ENCODE measurements at regions not wholly inside any gene's neighbourhood (a gene's known extent, or its start where the extent isn't known, plus 50 kb on each side); places are given as distances from the start of the nearest gene placed in this dataset.

- Mint-ChIP-seq H3K27me3 (peaks cover 7 to 10% of the 10 kb centered on the region in 2 donors), H3K4me3 (no peak overlapping the region), H3K27ac (no peak overlapping the region), H3K4me1 (peaks cover 0 to 3% of the 10 kb centered on the region in 2 donors), H3K36me3 (peaks cover 1 to 9% of the 10 kb centered on the region in 2 donors), H3K9me3 (peaks cover 11% of the 10 kb centered on the region in 2 donors)
- ATAC-seq (replicated peaks) (no peak), DNase-seq (no peak)
Observed at GRCh38 chr4:113849771-113850170, 88.2 kb upstream of the CAMK2D start.

DNA sequence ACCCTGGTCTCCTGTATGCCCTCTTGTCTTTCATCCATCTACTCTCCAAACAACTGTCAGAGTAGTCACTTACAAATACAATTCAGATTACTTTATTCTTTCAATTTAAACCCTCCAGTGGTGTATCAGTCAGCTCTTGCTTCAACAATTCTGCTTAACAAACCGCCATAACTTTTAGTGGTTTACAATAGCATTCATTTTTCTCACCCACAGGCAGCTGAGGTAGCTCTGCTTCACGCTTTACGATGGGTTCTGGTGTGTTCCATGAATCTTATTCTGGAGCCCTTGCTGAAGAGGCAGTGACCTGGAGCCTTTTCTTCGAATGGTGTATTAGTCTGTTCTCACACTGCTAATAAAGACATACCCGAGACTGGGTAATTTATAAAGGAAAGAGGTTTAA lies 86.2 kb upstream of the CAMK2D start:
- ATAC-seq (replicated peaks), result no peak

DNA sequence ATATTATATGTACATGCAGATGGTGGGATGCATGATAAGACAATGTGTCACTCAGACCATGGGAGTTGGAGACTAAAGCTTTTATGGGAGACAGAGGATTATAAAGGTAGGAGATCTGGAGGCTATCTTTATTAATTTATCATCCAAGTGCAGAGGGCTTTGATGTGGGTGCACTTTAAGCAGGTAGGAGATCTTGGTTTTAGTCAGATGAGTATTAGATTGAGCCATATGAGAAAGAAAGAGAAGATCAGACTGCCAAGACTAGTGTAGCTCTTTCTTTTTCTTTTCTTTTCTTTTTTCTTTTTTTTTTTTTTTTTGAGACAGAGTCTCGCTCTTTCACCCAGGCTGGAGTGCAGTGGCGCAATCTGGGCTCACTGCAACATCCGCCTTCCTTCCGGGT lies 84.9 kb upstream of the CAMK2D start:
- DNase-seq, result no peak
- Mint-ChIP-seq H3K36me3 (peaks cover 0 to 3% of the 10 kb centered on the region in 2 donors), H3K27ac (no peak overlapping the region), H3K4me1 (peaks cover 0 to 8% of the 10 kb centered on the region in 2 donors), H3K9me3 (peaks cover 4 to 6% of the 10 kb centered on the region in 2 donors), H3K4me3 (no peak overlapping the region), H3K27me3 (peaks cover 4 to 7% of the 10 kb centered on the region in 2 donors)
- ATAC-seq (replicated peaks), result no peak

More for the DNA sequence above, 86.2 kb upstream of the CAMK2D start:
- no peak overlapping the region for H3K4me3 Mint-ChIP-seq
- no peak for DNase-seq
- no peak overlapping the region for H3K27ac Mint-ChIP-seq
- H3K27me3 Mint-ChIP-seq, result peaks cover 4 to 7% of the 10 kb centered on the region in 2 donors
- H3K36me3 Mint-ChIP-seq, result peaks cover 0 to 3% of the 10 kb centered on the region in 2 donors
- H3K4me1 Mint-ChIP-seq, result peaks cover 0 to 8% of the 10 kb centered on the region in 2 donors
- H3K9me3 Mint-ChIP-seq, result peaks cover 6% of the 10 kb centered on the region in 2 donors

GRCh38 chr4:113845138-113845537 lies 83.6 kb upstream of the CAMK2D start:
- ATAC-seq (replicated peaks), result peak in 1 of 2 donors; percentile 38
- no peak for DNase-seq
- Mint-ChIP-seq H3K27me3 (peaks cover 0 to 7% of the 10 kb centered on the region in 2 donors), H3K4me1 (peaks cover 0 to 8% of the 10 kb centered on the region in 2 donors), H3K27ac (no peak overlapping the region), H3K36me3 (peaks cover 0 to 3% of the 10 kb centered on the region in 2 donors), H3K4me3 (no peak overlapping the region), H3K9me3 (peaks cover 2 to 6% of the 10 kb centered on the region in 2 donors)

DNA sequence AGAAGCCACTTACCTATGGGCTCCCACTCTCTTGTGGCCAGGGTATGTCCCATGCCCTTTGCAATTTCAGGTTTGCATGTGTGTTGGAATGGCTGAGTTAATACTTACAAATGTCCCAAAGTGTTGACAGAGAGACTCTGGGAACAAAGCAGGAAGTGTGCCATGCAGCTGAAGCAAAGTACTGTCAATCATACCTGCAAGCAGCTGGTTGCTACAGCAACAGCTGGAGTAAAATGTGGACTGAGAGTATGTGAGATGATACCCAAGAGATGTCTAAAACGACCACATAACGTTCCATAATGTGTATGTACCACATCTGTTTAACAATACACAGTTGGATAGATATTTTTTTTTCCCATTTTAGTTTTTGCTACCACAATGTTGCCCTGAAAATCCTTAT lies 82.8 kb upstream of the CAMK2D start:
- DNase-seq (no peak), ATAC-seq (replicated peaks) (no peak)
- Mint-ChIP-seq H3K4me1 (peaks cover 0 to 8% of the 10 kb centered on the region in 2 donors), H3K36me3 (peaks cover 0 to 3% of the 10 kb centered on the region in 2 donors), H3K9me3 (peaks cover 2 to 6% of the 10 kb centered on the region in 2 donors), H3K4me3 (no peak overlapping the region), H3K27ac (no peak overlapping the region), H3K27me3 (no peaks in the 10 kb centered on the region)

GRCh38 chr4:113840861-113841260 lies 79.3 kb upstream of the CAMK2D start:
- H3K27me3 Mint-ChIP-seq, result no peaks in the 10 kb centered on the region
- no peak overlapping the region for H3K27ac Mint-ChIP-seq
- no peak overlapping the region for H3K4me3 Mint-ChIP-seq
- peaks cover 11 to 12% of the 10 kb centered on the region in 2 donors for H3K4me1 Mint-ChIP-seq
- H3K36me3 Mint-ChIP-seq, result no peaks in the 10 kb centered on the region
- no peak for ATAC-seq (replicated peaks)
- DNase-seq, result no peak
- no peaks in the 10 kb centered on the region for H3K9me3 Mint-ChIP-seq

- no peak for DNase-seq
- Mint-ChIP-seq H3K27ac (no peak overlapping the region), H3K4me1 (peaks cover 4 to 20% of the 10 kb centered on the region in 2 donors), H3K4me3 (no peak overlapping the region), H3K27me3 (no peaks in the 10 kb centered on the region), H3K36me3 (peaks cover 0 to 2% of the 10 kb centered on the region in 2 donors), H3K9me3 (no peaks in the 10 kb centered on the region)
- ATAC-seq (replicated peaks), result no peak
Observed at GRCh38 chr4:113838460-113838859, 76.9 kb upstream of the CAMK2D start.

DNA sequence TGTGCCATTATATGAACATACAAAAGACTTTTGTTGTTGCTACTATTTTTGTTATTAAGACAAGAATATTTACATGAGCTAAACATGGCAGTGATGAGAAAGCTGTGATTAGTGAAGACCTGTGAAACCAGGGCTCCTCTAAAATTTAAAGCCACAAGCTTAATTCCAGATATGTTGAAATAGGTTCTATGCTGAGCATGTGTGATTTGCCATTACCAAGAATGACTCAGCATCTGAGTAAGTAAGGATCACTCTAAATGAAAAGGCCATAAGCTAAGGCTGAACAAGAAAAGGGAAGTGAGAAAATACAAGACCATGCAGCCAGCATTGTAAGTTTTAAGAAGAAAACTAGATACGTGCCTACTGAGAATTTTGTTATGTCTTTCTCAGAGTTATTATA lies 75.9 kb upstream of the CAMK2D start:
- DNase-seq, result no peak
- Mint-ChIP-seq H3K27ac (peak overlapping the region; percentile 63), H3K9me3 (no peaks in the 10 kb centered on the region), H3K4me1 (peaks cover 7 to 31% of the 10 kb centered on the region in 2 donors), H3K4me3 (peak overlapping the region in 1 of 2 donors; percentile 14), H3K27me3 (no peaks in the 10 kb centered on the region), H3K36me3 (peaks cover 0 to 2% of the 10 kb centered on the region in 2 donors)
- ATAC-seq (replicated peaks), result peak; percentile 98 to 100

GRCh38 chr4:113835005-113835404 lies 73.5 kb upstream of the CAMK2D start:
- Mint-ChIP-seq H3K4me3 (no peak overlapping the region), H3K4me1 (peaks cover 9 to 38% of the 10 kb centered on the region in 2 donors), H3K27me3 (no peaks in the 10 kb centered on the region), H3K9me3 (no peaks in the 10 kb centered on the region), H3K36me3 (peaks cover 0 to 2% of the 10 kb centered on the region in 2 donors), H3K27ac (no peak overlapping the region)
- no peak for ATAC-seq (replicated peaks)
- no peak for DNase-seq

DNA sequence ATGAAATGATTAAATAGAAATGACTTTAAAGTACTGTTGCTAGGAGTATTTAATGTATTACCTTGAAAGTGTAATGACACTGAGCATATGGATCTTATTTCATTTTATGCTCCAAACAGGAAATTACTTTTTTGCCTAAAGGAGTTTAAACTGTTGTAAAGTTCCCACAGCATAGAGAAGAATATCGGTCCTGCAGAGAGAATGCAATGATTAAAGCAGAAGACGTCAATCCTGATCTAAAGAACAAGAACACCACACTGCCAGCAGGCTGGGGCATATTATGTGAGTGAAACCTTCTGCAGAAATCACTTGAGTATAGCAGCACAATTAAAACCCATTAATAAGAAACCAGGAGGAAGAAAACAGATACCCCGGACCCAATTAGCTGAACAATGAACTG lies 72.8 kb upstream of the CAMK2D start:
- ATAC-seq (replicated peaks), result no peak

DNA sequence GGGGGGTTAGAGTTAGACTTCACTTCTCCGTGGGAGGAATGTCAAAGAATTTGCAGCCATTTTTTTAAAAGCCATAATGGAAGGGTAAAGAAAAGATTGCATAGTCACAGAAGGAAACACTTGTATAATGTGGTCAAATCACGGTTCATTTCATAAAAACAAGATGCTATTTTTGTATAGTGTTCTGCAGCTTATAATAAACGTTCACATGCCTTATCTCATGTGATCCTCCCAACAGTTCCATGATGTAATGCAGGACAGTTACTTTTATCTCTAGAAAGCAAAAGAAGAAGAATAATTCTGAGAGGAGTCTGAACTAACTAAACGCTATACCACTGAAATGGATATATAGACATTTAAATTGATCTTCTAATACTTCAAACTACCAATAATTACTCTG lies 71.3 kb upstream of the CAMK2D start:
- Mint-ChIP-seq H3K4me3 (no peak overlapping the region), H3K27ac (no peak overlapping the region), H3K4me1 (peaks cover 8 to 35% of the 10 kb centered on the region in 2 donors), H3K36me3 (peaks cover 0 to 2% of the 10 kb centered on the region in 2 donors), H3K27me3 (peaks cover 0 to 4% of the 10 kb centered on the region in 2 donors), H3K9me3 (no peaks in the 10 kb centered on the region)
- ATAC-seq (replicated peaks), result no peak
- DNase-seq, result no peak

More for the DNA sequence above, 72.8 kb upstream of the CAMK2D start:
- Mint-ChIP-seq H3K4me3 (no peak overlapping the region), H3K9me3 (no peaks in the 10 kb centered on the region), H3K36me3 (peaks cover 0 to 2% of the 10 kb centered on the region in 2 donors), H3K4me1 (peaks cover 9 to 38% of the 10 kb centered on the region in 2 donors), H3K27me3 (peaks cover 0 to 3% of the 10 kb centered on the region in 2 donors), H3K27ac (no peak overlapping the region)
- DNase-seq, result no peak

- ATAC-seq (replicated peaks) (no peak), DNase-seq (no peak)
- Mint-ChIP-seq H3K4me3 (no peak overlapping the region), H3K27ac (no peak overlapping the region), H3K4me1 (peaks cover 5 to 25% of the 10 kb centered on the region in 2 donors), H3K27me3 (peaks cover 0 to 10% of the 10 kb centered on the region in 2 donors), H3K9me3 (no peaks in the 10 kb centered on the region), H3K36me3 (peaks cover 0 to 4% of the 10 kb centered on the region in 2 donors)
Observed at GRCh38 chr4:113831457-113831856, 69.9 kb upstream of the CAMK2D start.

DNA sequence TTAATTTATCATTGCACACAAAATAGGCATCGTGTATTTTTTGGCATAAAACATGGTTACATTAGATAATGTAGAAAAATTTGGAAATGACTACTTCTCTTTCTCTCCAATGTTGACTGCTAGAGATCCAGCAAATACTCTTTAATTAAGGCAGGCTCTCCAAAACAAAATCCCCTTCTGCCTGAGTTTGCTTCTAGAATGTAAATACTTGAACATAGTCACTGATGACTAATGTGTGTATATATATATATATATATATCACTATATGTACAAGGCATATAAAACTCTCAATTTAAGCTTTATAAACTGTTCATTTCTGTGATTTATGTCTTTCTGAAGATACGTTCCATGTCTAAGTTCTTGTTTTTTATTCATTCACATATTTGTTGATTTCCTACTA lies 67.2 kb upstream of the CAMK2D start:
- no peak for ATAC-seq (replicated peaks)
- Mint-ChIP-seq H3K27ac (no peak overlapping the region), H3K27me3 (peaks cover 0 to 10% of the 10 kb centered on the region in 2 donors), H3K4me1 (peaks cover 24 to 45% of the 10 kb centered on the region in 2 donors), H3K36me3 (peaks cover 0 to 2% of the 10 kb centered on the region in 2 donors), H3K4me3 (no peak overlapping the region), H3K9me3 (no peaks in the 10 kb centered on the region)
- no peak for DNase-seq

GRCh38 chr4:113827285-113827684 lies 65.7 kb upstream of the CAMK2D start:
- Mint-ChIP-seq H3K27ac (no peak overlapping the region), H3K4me1 (peaks cover 23 to 42% of the 10 kb centered on the region in 2 donors), H3K9me3 (no peaks in the 10 kb centered on the region), H3K27me3 (peaks cover 0 to 10% of the 10 kb centered on the region in 2 donors), H3K4me3 (no peak overlapping the region), H3K36me3 (peaks cover 0 to 2% of the 10 kb centered on the region in 2 donors)
- DNase-seq, result no peak
- no peak for ATAC-seq (replicated peaks)

DNA sequence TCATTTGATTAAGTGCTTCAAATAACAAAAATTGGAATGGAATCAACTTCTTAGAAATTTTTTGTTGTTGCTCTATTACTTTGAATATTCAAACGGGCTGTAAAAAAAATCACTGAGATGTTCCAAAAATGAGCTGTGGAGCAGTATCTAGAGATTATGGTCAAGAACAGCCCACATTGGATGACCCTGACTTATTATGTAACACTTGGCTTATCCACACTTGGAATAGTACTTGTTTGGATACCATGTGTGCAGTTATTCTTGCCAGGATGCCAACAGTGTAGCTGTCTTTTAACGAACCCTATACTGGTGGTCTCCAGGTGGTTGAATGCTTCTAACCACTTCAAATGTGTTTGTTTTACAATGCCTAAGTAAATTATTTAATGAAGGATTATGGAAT lies 64.9 kb upstream of the CAMK2D start:
- H3K9me3 Mint-ChIP-seq, result no peaks in the 10 kb centered on the region
- ATAC-seq (replicated peaks) (no peak), DNase-seq (no peak)
- H3K4me1 Mint-ChIP-seq, result peaks cover 26 to 43% of the 10 kb centered on the region in 2 donors
- H3K36me3 Mint-ChIP-seq, result peaks cover 0 to 2% of the 10 kb centered on the region in 2 donors
- H3K27ac Mint-ChIP-seq, result no peak overlapping the region
- no peak overlapping the region for H3K4me3 Mint-ChIP-seq
- peaks cover 0 to 10% of the 10 kb centered on the region in 2 donors for H3K27me3 Mint-ChIP-seq

Measured in stimulated activated naive B cell treated with anti-CD40 and anti-IgM and Interleukin-4, amounts not matched to agents 10 μg/mL and 1 μg/mL and 100 μg/mL, for 72 hours (primary cell).